HEK293 (cell line): ENCODE measurements at regions not wholly inside any gene's neighbourhood (a gene's known extent, or its start where the extent isn't known, plus 50 kb on each side); places are given as distances from the start of the nearest gene placed in this dataset.

Source experiments
- CTCF ChIA-PET: fragments of 350-600 bp; formaldehyde crosslinking; extraction: SDS; loops from one replicate; lab custom pipeline; 2021; ENCODE audit warnings: antibody characterized with exemption; lab: Yijun Ruan, JAX
- POLR2A ChIA-PET: fragments of 300-600 bp; formaldehyde crosslinking; extraction: SDS; loops from one replicate; lab custom pipeline; 2020; ENCODE audit warnings: antibody characterized with exemption, inconsistent platforms; lab: Yijun Ruan, JAX
- H3K27ac ChIP-seq: fragments of 200-500 bp; sonication (Bioruptor generic); 2 replicates; pipeline ENCODE4 v1.5.1; 2014; ENCODE audit warnings: low read depth, low read length, control low read depth, inconsistent platforms; ENCODE audit errors: extremely low read depth
- H3K36me3 ChIP-seq, 2 experiments: fragments of 200-500 bp in 1 of 2; sonication (Bioruptor generic) in 1 of 2; 1 replicate in 1 of 2; 2 replicates in 1 of 2; pipeline ENCODE4 v1.5.1; 2014 to 2017; ENCODE audit warnings: inconsistent platforms in 2 of 2, low read length in 2 of 2; ENCODE audit not compliant: control insufficient read depth in 2 of 2, insufficient read depth in 1 of 2
- H3K4me1 ChIP-seq: fragments of 200-500 bp; sonication (Bioruptor generic); 2 replicates; pipeline ENCODE4 v1.5.1; 2014; ENCODE audit warnings: mild to moderate bottlenecking, low read length, inconsistent platforms; ENCODE audit not compliant: control insufficient read depth, insufficient read depth
- H3K4me3 ChIP-seq: 2 replicates; pipeline ENCODE4 v1.5.1; 2011; ENCODE audit warnings: low read depth, mild to moderate bottlenecking, control low read depth, low read length, moderate library complexity
- H3K9me3 ChIP-seq: fragments of 200-500 bp; sonication (Bioruptor generic); 2 replicates; pipeline ENCODE4 v1.5.1; 2014; ENCODE audit warnings: low read depth, low read length, inconsistent platforms; ENCODE audit not compliant: control insufficient read depth, insufficient read depth
- EGR2 ChIP-seq: fragments of 450-650 bp; formaldehyde crosslinking; IDR thresholded peaks from 2 replicates; pipeline ENCODE4 v1.5.1; 2016; ENCODE audit warnings: low read depth, missing biosample characterization, missing genetic modification characterization
- ELK4 ChIP-seq: IDR thresholded peaks from 2 replicates; pipeline ENCODE4 v1.6.1; 2011; ENCODE audit warnings: mild to moderate bottlenecking, low read depth, low read length, borderline replicate concordance
- GLI2 ChIP-seq: fragments of 450-650 bp; formaldehyde crosslinking; IDR thresholded peaks from 2 replicates; pipeline ENCODE4; 2017; ENCODE audit warnings: missing biosample characterization, missing genetic modification characterization, low read depth, borderline replicate concordance
- KLF17 ChIP-seq: fragments of 450-650 bp; formaldehyde crosslinking; IDR thresholded peaks from 2 replicates; pipeline ENCODE4 v1.5.1; 2016; ENCODE audit warnings: missing biosample characterization, missing genetic modification characterization
- PATZ1 ChIP-seq: fragments of 450-650 bp; formaldehyde crosslinking; IDR thresholded peaks from 2 replicates; pipeline ENCODE4 v1.5.1; 2016; ENCODE audit warnings: missing biosample characterization, missing genetic modification characterization
- SETDB1 ChIP-seq: IDR thresholded peaks from one replicate; pipeline ENCODE4 v1.6.1; 2017; ENCODE audit warnings: mild to moderate bottlenecking, low read length, moderate library complexity, mixed read lengths; ENCODE audit not compliant: insufficient read length
- TRIM28 ChIP-seq: IDR thresholded peaks from 2 replicates; pipeline ENCODE4 v1.6.1; 2011; ENCODE audit warnings: low read length, control low read depth, borderline replicate concordance
- ZBTB17 ChIP-seq: fragments of 450-650 bp; formaldehyde crosslinking; IDR thresholded peaks from 2 replicates; pipeline ENCODE4 v1.5.1; 2016; ENCODE audit warnings: missing biosample characterization, missing genetic modification characterization
- ZBTB7A ChIP-seq: fragments of 450-650 bp; formaldehyde crosslinking; IDR thresholded peaks from 2 replicates; pipeline ENCODE4 v1.5.1; 2016; ENCODE audit warnings: low read depth, missing biosample characterization, missing genetic modification characterization
- ZFP41 ChIP-seq: fragments of 450-650 bp; formaldehyde crosslinking; IDR thresholded peaks from 2 replicates; pipeline ENCODE4 v1.5.1; 2016; ENCODE audit warnings: missing biosample characterization, missing genetic modification characterization, borderline replicate concordance
- ZNF133 ChIP-seq: fragments of 450-650 bp; formaldehyde crosslinking; IDR thresholded peaks from 2 replicates; pipeline ENCODE4 v1.5.1; 2016; ENCODE audit warnings: missing biosample characterization, missing genetic modification characterization
- ZNF16 ChIP-seq: fragments of 450-650 bp; formaldehyde crosslinking; IDR thresholded peaks from 2 replicates; pipeline ENCODE4 v1.5.1; 2016; ENCODE audit warnings: low read depth, missing biosample characterization, missing genetic modification characterization
- ZNF18 ChIP-seq: fragments of 450-650 bp; formaldehyde crosslinking; IDR thresholded peaks from 2 replicates; pipeline ENCODE4 v1.5.1; 2016; ENCODE audit warnings: missing biosample characterization, missing genetic modification characterization
- ZNF266 ChIP-seq: fragments of 450-650 bp; formaldehyde crosslinking; IDR thresholded peaks from 2 replicates; pipeline ENCODE4 v1.5.1; 2016; ENCODE audit warnings: missing biosample characterization, missing genetic modification characterization, low read depth
- ZNF335 ChIP-seq: fragments of 450-650 bp; formaldehyde crosslinking; conservative IDR thresholded peaks from 2 replicates; pipeline ENCODE4 v1.5.1; 2016; ENCODE audit warnings: missing biosample characterization, missing genetic modification characterization
- ZNF449 ChIP-seq: fragments of 450-650 bp; formaldehyde crosslinking; IDR thresholded peaks from 2 replicates; pipeline ENCODE4 v1.5.1; 2017; ENCODE audit warnings: missing biosample characterization, mild to moderate bottlenecking, missing genetic modification characterization, moderate library complexity
- ZNF529 ChIP-seq: fragments of 450-650 bp; formaldehyde crosslinking; IDR thresholded peaks from 2 replicates; pipeline ENCODE4 v1.5.1; 2017; ENCODE audit warnings: missing genetic modification characterization, missing biosample characterization; ENCODE audit not compliant: insufficient replicate concordance
- ZNF548 ChIP-seq: fragments of 450-650 bp; formaldehyde crosslinking; IDR thresholded peaks from 2 replicates; pipeline ENCODE4 v1.5.1; 2016; ENCODE audit warnings: missing biosample characterization, missing genetic modification characterization
- ZNF560 ChIP-seq: fragments of 450-650 bp; formaldehyde crosslinking; IDR thresholded peaks from 2 replicates; pipeline ENCODE4 v1.5.1; 2017; ENCODE audit warnings: missing biosample characterization, missing genetic modification characterization, borderline replicate concordance
- ZNF629 ChIP-seq: fragments of 450-650 bp; formaldehyde crosslinking; IDR thresholded peaks from 2 replicates; pipeline ENCODE4 v1.5.1; 2017; ENCODE audit warnings: missing biosample characterization, missing genetic modification characterization
- ZNF654 ChIP-seq: fragments of 450-650 bp; formaldehyde crosslinking; IDR thresholded peaks from 2 replicates; pipeline ENCODE4 v1.5.1; 2016; ENCODE audit warnings: low read depth, missing biosample characterization, missing genetic modification characterization

GRCh38 chr3:150077107-150077506, 106.4 kb upstream of the PFN2 start:
- CTCF ChIA-PET: no interaction called here
- no peaks in the 10 kb centered on the region for H3K36me3 ChIP-seq

GRCh38 chr3:150076443-150076842, 105.7 kb upstream of the PFN2 start:
- no peaks in the 10 kb centered on the region for H3K36me3 ChIP-seq
- ChIA-PET CTCF (no interaction called here), POLR2A (no interaction called here)
- no peak overlapping the region for H3K4me3 ChIP-seq
- no peaks in the 10 kb centered on the region for H3K9me3 ChIP-seq
- H3K27ac ChIP-seq: no peak overlapping the region
- no peaks in the 10 kb centered on the region for H3K4me1 ChIP-seq
- TF ChIP-seq TRIM28 (peak; percentile 92; the same call in 1 of the 2 replicates), ZNF560 (tag by site-specific recombination) (no peak), ZNF133 (tag by site-specific recombination) (no peak), ZNF266 (no peak), GLI2 (no peak), ZNF16 (no peak), SETDB1 (peak; percentile 96), ZNF654 (tag by site-specific recombination) (no peak), ELK4 (no peak)

More at GRCh38 chr3:150077107-150077506, 106.4 kb upstream of the PFN2 start:
- no peaks in the 10 kb centered on the region for H3K9me3 ChIP-seq
- no peak overlapping the region for H3K4me3 ChIP-seq
- POLR2A ChIA-PET: no interaction called here
- H3K4me1 ChIP-seq: no peaks in the 10 kb centered on the region
- TF ChIP-seq ZNF335 (tag by site-specific recombination): no peak
- no peak for TF ChIP-seq ZNF529 (tag by site-specific recombination)
- no peak for TF ChIP-seq ZNF629
- no peak for TF ChIP-seq KLF17
- no peak for TF ChIP-seq ZBTB17 (tag by site-specific recombination)
- TF ChIP-seq ZNF18 (tag by site-specific recombination): no peak
- no peak for TF ChIP-seq ZFP41
- no peak for TF ChIP-seq ZBTB7A (tag by site-specific recombination)
- TF ChIP-seq EGR2 (tag by site-specific recombination): no peak
- no peak for TF ChIP-seq ZNF449 (tag by site-specific recombination)
- no peak overlapping the region for H3K27ac ChIP-seq

- POLR2A ChIA-PET: no interaction called here
- CTCF ChIA-PET: no interaction called here
- Histone ChIP-seq H3K9me3 (no peaks in the 10 kb centered on the region), H3K4me1 (no peaks in the 10 kb centered on the region)
- TF ChIP-seq ZNF548 (no peak), PATZ1 (no peak)
- TF ChIP-seq, all 188 proteins: peak for 0
- Histone ChIP-seq H3K36me3 (no peaks in the 10 kb centered on the region), H3K27ac (no peak overlapping the region), H3K4me3 (no peak overlapping the region)
These were observed 104.7 kb upstream of the PFN2 start for GRCh38 chr3:150075417-150075865.
